Epithelial cell of esophagus (primary cell): ENCODE measurements at regions not wholly inside any gene's neighbourhood (a gene's known extent, or its start where the extent isn't known, plus 50 kb on each side); places are given as distances from the start of the nearest gene placed in this dataset.

Experiments used
- DNase-seq: peaks from one replicate; pipeline ENCODE4 v3.0.0; 2010; ENCODE audit warnings: low read depth
- H3K4me3 ChIP-seq: 2 replicates; pipeline ENCODE4 v1.5.1; 2011; ENCODE audit warnings: mild to moderate bottlenecking, low read length, control low read depth
- CTCF ChIP-seq: IDR thresholded peaks from 2 replicates; pipeline ENCODE4 v1.5.1; 2011; ENCODE audit warnings: low read depth, mild to moderate bottlenecking, low read length, control low read depth, inconsistent platforms; ENCODE audit not compliant: insufficient read depth; ENCODE audit errors: missing control alignments

- no peak for TF ChIP-seq CTCF
- no peak overlapping the region for H3K4me3 ChIP-seq
- no peak for DNase-seq
These were observed 868.9 kb upstream of the AUTS2 start for GRCh38 chr7:68729371-68729770.

DNA sequence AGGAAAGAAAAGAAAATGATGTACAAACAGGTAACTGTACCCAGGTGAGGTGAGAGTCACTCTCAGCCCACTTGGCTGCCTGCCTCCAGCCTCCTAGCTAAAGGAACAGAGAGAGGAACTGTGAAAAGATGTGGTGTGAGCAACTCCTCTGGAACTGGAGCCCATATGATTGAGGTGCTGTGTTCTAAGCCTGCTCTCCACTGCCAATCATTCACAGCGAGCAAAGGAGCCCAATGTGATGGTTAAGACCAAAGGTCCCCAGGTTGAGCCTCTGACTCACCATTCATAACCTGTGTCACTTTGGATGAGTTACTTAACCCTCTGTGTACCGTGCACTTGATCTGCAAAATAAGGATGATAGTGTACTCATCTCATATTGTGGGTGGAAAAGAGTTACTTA, 868.1 kb upstream of the AUTS2 start:
- no peak overlapping the region for H3K4me3 ChIP-seq
- no peak for TF ChIP-seq CTCF
- DNase-seq = no peak

DNA sequence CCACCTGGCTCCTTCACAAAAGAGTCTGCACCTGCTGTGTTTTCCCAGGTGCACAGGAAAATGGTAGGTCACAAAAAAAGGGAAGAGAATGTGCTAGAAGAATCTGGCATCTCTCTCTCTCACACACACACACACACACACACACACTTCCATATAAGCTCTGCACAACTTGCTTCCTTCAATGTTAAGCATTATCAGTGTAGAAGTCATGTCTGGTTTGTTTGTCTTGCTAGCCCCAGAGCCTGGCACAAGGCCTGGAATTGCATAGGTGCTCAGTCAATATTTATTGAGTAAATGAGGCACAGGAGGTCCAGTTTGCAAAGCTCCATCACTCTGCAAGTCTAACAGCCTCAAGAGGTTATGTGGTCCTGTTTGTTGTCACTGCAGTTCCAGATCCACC, 867.3 kb upstream of the AUTS2 start:
- no peak for DNase-seq
- no peak overlapping the region for H3K4me3 ChIP-seq
- TF ChIP-seq CTCF = no peak

DNA sequence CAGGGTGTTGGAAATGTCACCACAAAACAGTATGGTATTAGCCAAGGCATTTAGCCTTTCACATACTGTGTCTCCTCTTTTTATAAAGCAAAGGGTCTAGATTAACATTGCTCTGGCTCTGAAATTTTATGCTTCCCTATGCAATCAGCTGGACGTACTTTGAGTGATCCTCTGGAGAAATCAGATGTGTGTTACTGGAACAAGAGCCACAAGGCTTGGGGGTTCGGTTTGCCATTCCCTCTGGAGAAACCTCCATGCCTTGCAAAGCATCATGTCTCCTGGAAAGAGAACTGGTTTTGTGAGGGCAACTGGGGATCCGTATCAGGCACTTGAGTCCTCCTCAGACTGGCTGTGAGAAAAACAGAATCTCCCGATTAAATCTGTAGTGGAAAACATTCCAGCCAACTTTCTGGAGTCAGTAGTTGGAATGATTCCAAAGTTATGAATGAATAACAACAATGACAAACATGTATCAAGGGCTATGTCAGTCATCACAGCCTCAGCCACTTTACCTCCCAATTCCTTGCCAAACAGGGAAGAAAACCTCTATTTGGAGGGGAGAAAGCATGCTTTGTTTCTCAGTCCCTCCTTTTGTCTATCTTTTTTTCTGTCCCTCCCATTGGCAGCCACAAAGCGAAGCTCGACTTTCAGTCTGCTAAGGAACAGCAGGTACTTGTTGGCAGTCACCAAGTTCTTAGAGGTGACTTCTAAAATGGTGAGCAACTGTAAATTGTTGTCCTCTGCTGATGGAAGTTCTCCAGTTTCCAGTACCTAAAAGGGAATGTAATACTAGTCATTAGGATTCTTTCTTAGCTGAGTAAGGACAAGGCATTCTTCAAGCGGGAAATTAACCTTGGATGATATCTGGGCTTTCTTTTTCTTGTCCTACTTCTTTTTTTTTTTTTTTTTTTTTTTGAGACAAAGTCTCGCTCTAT, 864.8 kb upstream of the AUTS2 start:
- no peak overlapping the region for H3K4me3 ChIP-seq
- no peak for TF ChIP-seq CTCF
- no peak for DNase-seq

DNA sequence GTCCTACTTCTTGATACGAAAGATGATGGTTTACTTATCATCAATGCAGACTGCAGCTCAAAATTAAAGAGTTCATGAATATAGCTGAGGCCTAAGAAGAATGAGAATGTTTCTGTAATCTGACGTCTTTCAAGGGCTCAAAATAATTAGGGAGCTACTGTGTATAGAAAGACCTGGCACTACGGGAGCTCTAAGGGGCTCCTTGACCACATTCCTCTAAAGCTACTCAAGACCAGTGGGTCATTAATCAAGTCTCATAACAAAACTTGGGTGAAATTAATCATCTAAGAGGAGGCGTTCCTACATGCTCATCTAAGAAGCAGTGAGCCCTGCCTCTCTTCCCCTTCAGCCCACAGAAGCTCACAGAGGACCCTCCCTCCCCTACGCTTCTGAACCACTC, 863.8 kb upstream of the AUTS2 start:
- H3K4me3 ChIP-seq = no peak overlapping the region
- no peak for DNase-seq
- no peak for TF ChIP-seq CTCF

DNA sequence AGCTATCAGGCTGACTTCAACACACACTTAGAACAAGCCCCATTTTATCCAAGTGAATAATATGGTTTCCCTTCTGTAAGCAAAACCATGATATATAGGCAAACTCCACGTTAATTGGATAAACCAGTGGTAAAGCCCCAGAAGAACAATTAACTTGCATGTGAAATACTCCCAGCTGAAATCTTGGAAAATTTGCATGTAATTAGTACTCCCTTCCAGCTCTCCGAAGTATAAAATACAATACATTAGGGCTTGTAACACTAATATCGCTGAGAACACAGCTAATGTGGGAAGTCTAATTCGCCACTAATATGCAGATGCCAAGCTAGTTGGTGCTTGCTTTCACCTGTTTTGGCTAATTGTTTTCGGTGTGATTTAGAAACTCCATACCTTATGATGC, 859.0 kb upstream of the AUTS2 start:
- no peak for DNase-seq
- TF ChIP-seq CTCF = no peak
- no peak overlapping the region for H3K4me3 ChIP-seq

- TF ChIP-seq CTCF = no peak
- H3K4me3 ChIP-seq = no peak overlapping the region
- DNase-seq = no peak
These were observed 854.2 kb upstream of the AUTS2 start for GRCh38 chr7:68744036-68744435.
